GM23338 (cell line): ENCODE measurements at regions not wholly inside any gene's neighbourhood (a gene's known extent, or its start where the extent isn't known, plus 50 kb on each side); places are given as distances from the start of the nearest gene placed in this dataset.

ENCODE experiments used
- CREB1 ChIP-seq: fragments of 250-450 bp; sonication (Bioruptor Pico); IDR thresholded peaks from 2 replicates; pipeline ENCODE4 v1.5.0; 2020; ENCODE audit warnings: low read depth, mild to moderate bottlenecking, moderate library complexity
- CTCF ChIP-seq, 2 experiments: fragments of 200-600 bp in 1 of 2; sonication (generic) in 1 of 2; conservative IDR thresholded peaks; 2 replicates each; pipeline versions ENCODE4 v1.5.1 to v1.6.1; 2016 to 2017; ENCODE audit warnings: antibody characterized with exemption in 2 of 2, low read depth in 2 of 2, mild to moderate bottlenecking in 2 of 2, moderate library complexity in 1 of 2
- ETS1 ChIP-seq: IDR thresholded peaks from 2 replicates; pipeline ENCODE4 v1.6.1; 2016; ENCODE audit warnings: antibody characterized with exemption
- EZH2 ChIP-seq: fragments of 200-600 bp; sonication (generic); IDR thresholded peaks from one replicate; pipeline ENCODE4 v1.8.0; 2017; ENCODE audit warnings: antibody characterized with exemption, mild to moderate bottlenecking, low read depth; ENCODE audit not compliant: unreplicated experiment
- EZH2phosphoT487 ChIP-seq: fragments of 200-600 bp; sonication (generic); IDR thresholded peaks from one replicate; pipeline ENCODE4 v1.8.1; 2018; ENCODE audit warnings: antibody characterized with exemption; ENCODE audit not compliant: unreplicated experiment
- JUNB ChIP-seq: IDR thresholded peaks from one replicate; pipeline ENCODE4 v1.6.1; 2016; ENCODE audit warnings: antibody characterized with exemption; ENCODE audit not compliant: unreplicated experiment
- NANOG ChIP-seq: IDR thresholded peaks from 2 replicates; pipeline ENCODE4 v1.6.1; 2016; ENCODE audit warnings: antibody characterized with exemption, borderline replicate concordance
- POLR2AphosphoS5 ChIP-seq: IDR thresholded peaks from 2 replicates; pipeline ENCODE4 v1.6.1; 2016; ENCODE audit warnings: antibody characterized with exemption, low read depth
- REST ChIP-seq: IDR thresholded peaks from one replicate; pipeline ENCODE4 v1.6.1; 2018; ENCODE audit warnings: antibody characterized with exemption; ENCODE audit not compliant: unreplicated experiment
- STAT1 ChIP-seq: IDR thresholded peaks from one replicate; pipeline ENCODE4 v1.6.1; 2016; ENCODE audit warnings: antibody characterized with exemption; ENCODE audit not compliant: unreplicated experiment
- ZNF114 ChIP-seq: fragments of 250-450 bp; sonication (Bioruptor Pico); IDR thresholded peaks from 2 replicates; pipeline ENCODE4 v1.5.0; 2020; ENCODE audit warnings: mild to moderate bottlenecking, moderate library complexity
- ZNF331 ChIP-seq: fragments of 250-450 bp; sonication (Bioruptor Pico); IDR thresholded peaks from 2 replicates; pipeline ENCODE4 v1.5.0; 2020; ENCODE audit warnings: low read depth, mild to moderate bottlenecking, moderate library complexity
- ZNF462 ChIP-seq: fragments of 250-450 bp; sonication (Bioruptor Pico); IDR thresholded peaks from 2 replicates; pipeline ENCODE4 v1.5.0; 2020; ENCODE audit warnings: mild to moderate bottlenecking, moderate library complexity

- TF ChIP-seq CTCF (conservative IDR thresholded peaks at IDR 0.05; ENCODE audit: low read depth in 2 of 2) = no peak
- no peak for TF ChIP-seq CREB1
- TF ChIP-seq EZH2 = no peak
- TF ChIP-seq POLR2AphosphoS5 = no peak
- TF ChIP-seq EZH2phosphoT487 = no peak
- no peak for TF ChIP-seq REST
- TF ChIP-seq JUNB = no peak
- no peak for TF ChIP-seq ZNF114 (CRISPR knock-in tag)
- TF ChIP-seq ETS1 = no peak
- TF ChIP-seq STAT1 = no peak
- no peak for TF ChIP-seq NANOG
- TF ChIP-seq ZNF331 (CRISPR knock-in tag) = no peak
- TF ChIP-seq ZNF462 (CRISPR knock-in tag) = no peak
These were observed 244.6 kb upstream of the MYOCD start for GRCh38 chr17:12421077-12421476.
